Raji (cell line): ENCODE measurements at regions not wholly inside any gene's neighbourhood (a gene's known extent, or its start where the extent isn't known, plus 50 kb on each side); places are given as distances from the start of the nearest gene placed in this dataset.

ENCODE experiments used
- POLR2A ChIP-seq: IDR thresholded peaks from 2 replicates; pipeline ENCODE4 v1.6.1; 2011; ENCODE audit warnings: low read depth, low read length, control low read depth; ENCODE audit not compliant: insufficient read depth

DNA sequence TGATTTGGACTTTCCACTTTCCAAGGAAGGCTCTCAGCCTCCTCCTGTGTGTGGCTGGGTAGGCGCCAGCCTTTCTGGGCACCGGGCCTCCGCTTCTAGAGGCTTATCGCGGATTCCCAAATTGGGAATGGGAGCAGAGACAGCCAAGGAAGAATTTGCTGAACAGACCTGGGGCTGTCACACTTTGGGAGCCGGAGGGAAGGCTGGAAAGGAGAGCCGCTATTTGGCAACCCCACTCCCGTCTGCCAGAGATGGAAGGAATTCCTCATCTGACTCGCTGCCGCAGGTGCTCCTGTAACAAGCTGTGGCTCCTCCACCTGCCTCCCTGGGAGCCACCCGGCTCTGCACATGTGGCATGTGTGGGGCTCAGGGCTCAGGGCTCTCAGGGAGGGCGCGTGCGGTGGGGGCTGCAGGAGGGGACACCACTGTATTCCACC, 50.8 kb upstream of the ECHDC3 start:
- TF ChIP-seq POLR2A: no peak

GRCh38 chr10:11689945-11690736, 52.0 kb upstream of the ECHDC3 start:
- no peak for TF ChIP-seq POLR2A

DNA sequence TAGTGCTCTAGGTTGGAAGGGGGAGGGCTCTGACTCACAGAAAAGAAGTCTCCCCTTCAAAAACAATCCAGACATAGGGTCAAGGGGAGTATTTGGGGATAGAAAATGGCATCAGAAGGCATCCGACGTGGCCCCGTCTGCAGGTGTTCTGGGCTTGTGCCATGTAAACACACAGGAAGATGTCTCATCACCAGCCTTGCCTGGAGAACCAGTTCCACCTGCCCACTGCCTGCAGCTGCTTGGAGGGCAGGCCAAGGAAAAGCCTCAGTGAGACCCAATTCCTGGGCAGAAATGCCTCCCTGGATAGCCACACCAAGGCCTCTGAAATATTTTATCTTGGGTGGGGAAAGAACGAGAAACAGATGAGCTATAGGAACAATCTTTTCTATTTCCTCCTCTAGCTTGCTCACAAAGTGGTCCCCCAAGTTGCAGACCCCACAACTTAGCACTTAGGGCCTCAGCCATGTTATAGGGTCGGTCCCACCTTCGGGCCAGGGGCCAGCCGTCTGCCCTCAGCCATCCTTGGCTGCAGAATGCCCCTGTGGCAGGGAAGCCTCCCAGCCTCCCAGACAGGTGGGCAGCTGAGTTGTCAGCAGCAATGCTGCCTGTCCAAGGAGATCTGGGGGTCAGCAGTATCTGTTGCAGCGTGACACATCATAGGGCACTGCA, 54.3 kb upstream of the ECHDC3 start:
- TF ChIP-seq POLR2A: no peak

GRCh38 chr10:11687357-11687771, 54.8 kb upstream of the ECHDC3 start:
- TF ChIP-seq POLR2A: no peak

DNA sequence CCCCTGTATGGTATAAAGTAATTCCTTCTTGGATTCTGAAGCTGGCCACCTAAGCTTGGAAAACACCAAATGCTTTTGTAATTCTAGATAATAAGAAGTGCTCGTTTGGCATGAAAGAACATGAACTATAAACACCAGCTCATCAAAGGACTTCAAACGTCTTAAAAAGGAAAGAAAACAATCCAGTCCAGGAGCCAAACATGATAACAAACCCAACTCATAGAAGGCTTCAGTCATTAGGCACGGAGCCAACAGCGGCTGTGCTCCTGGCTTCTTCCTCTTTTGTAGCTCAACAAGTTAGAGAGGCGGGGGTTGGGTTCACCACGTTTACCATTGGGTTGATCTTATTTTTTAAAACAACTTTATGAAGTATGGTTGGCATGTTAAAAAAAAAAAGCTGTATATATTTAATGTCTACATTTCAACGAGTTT, 56.4 kb upstream of the ECHDC3 start:
- peak; percentile 35; the same call in 1 of the 2 replicates for TF ChIP-seq POLR2A

DNA sequence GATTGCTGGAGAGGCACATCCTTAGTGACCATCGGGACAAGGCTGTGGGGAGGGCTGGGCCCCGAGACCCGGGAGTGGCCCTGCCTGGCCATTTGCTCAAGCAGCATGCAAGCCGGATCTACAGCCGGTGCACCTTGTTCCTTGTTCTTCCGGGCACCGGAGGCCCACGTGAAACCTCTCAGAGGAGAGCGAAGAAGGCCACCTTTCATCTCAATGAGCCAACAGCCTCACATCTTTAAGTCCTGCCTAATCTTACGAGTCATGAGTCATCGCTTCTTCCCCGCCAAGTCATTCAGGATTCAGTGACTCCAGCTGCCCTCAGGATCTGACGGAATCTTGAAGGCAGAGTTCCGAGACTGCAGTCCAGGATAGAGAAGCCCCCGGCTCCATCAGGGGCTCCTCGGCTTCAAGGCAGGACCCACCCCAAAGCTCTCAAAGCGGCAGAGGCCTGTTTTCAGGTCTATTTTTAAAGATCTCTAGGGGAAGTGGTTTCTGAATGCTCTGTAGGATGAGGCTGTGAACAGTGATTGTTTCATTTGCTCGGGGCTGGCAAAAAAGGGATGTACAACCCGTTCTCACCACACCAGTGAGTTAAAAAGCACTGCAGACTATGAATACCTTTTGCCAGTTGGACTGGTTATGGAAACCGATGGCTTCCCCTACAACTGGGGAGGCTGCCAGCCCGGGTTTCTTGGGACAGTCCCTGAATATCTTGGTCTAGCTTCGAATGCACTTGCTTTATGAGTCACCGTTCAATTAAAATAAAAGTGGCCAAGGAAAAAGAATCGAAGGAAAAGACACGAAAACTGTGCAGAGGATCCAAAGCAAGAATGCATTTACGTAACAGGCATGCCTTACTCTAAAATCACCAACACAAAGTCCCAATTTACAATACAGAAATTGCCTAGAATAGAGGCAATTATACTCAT, 57.2 kb upstream of the ECHDC3 start:
- TF ChIP-seq POLR2A: no peak; the same call in 1 of the 2 replicates

DNA sequence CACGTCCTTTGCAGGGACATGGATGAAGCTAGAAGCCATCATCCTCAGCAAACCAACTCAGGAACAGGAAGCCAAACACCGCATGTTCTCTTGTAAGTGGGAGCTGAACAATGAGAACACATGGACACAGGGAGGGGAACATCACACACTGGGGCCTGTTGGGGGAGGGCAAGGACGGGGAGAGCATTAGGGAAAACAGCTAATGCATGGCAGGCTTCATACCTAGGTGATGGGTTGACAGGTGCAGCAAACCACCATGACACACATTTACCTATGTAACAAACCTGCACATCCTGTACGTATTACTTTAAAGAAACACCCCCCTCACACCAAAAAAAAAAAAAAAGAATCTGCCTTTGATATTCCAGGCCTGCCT, 57.9 kb upstream of the ECHDC3 start:
- TF ChIP-seq POLR2A: peak; percentile 40; the same call in 1 of the 2 replicates

DNA sequence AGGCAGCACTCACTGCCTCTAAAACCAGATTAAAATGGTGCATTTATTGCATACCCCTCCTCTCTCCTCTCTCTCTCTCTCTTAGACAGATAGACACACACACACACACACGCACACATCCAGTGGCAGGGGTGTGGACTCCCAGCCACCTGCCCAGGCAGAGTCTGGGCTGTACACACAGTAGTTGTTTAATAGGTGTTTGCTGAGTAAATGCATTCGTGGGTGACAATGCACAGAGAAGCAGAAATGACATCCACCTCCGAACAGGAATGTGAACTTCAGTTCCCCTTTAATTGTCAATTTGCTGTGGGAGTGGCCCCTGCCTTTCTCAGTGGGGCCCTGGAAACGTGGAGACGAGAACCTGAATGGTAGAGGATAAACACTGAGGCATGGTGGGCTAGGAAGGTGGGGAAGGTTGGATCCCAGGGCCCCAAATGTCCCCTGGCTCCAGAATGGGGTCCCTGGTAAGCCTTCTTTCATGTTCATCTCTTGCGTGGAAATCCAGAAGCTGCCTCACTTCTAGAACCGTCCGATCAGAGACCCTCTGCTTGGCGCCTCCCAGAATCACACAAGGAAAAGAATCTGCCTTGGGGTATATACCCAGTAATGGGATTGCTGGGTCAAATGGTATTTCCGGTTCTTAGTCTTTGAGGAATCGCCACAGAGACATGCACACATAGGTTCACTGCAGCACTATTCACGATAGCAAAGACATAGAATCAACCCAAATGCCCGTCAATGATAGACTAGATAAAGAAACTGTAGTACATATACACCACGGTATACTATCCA, 58.5 kb upstream of the ECHDC3 start:
- no peak; the same call in 1 of the 2 replicates for TF ChIP-seq POLR2A

DNA sequence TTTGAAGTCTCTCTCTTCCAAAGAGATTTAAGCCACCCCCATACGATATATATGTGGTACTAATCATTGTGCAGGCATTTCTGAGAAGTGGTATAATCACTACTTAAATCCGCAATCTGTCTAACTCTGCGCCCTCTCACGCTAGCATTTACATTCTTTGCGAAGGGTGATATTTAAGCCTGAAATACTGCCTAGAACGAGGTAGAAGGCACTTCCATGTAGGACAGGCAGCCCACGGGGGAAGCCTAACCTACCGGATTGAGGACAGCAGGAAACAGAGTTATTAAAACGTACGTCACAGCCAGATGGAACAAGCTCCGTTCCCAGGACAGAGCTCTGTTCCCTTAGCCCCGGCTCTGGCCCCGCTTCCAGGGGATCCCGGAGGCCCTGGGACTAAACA, 59.3 kb upstream of the ECHDC3 start:
- TF ChIP-seq POLR2A: no peak

DNA sequence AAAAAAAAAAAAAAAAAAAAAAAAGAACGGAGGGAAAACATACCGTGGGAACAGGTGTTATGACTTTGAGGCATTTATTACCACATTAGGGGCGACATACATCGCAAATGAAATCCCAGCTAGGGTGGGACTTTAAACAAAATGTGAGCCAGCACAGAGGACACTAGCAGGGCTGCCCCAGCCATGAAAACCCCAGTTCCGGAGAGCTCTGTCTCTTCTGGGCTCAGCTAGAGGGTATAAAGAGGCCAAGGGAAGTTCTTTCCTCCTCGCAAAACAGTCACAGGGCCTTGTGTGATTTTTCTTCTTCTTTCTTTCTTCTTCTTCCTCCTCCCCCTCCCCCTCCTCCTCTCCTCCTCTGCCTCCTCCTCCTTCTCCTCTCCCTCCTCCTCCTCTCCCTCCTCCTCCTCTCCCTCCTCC, 59.9 kb upstream of the ECHDC3 start:
- TF ChIP-seq POLR2A: peak; percentile 36; the same call in 1 of the 2 replicates

DNA sequence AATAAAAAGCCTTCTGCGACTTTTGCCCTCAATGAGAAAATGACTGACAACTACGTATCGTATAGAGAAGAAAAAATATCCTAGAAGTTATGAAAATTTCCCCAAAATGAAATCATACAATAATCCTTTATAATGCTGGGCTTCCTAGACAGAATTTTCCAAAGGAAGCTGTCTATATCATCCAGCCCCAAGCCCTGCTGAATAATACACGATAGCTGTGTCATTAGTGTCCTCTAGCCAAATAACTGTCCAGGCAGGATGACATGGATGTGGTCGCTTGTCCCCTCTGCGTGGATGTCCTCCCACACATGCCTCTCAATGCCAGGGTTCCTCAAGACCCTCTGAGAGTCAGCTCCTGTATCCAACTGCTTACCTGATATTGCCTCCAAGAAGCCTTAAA, 61.7 kb upstream of the ECHDC3 start:
- TF ChIP-seq POLR2A: no peak

GRCh38 chr10:11679946-11680345, 62.2 kb upstream of the ECHDC3 start:
- TF ChIP-seq POLR2A: no peak

- TF ChIP-seq POLR2A: peak; percentile 71
Measured at GRCh38 chr10:11678074-11678793, 63.9 kb upstream of the ECHDC3 start.

GRCh38 chr10:11677480-11677879, 64.7 kb upstream of the ECHDC3 start:
- TF ChIP-seq POLR2A: no peak
